ENCODE measurements at regions not wholly inside any gene's neighbourhood (a gene's known extent, or its start where the extent isn't known, plus 50 kb on each side); places are given as distances from the start of the nearest gene placed in this dataset.

DNA sequence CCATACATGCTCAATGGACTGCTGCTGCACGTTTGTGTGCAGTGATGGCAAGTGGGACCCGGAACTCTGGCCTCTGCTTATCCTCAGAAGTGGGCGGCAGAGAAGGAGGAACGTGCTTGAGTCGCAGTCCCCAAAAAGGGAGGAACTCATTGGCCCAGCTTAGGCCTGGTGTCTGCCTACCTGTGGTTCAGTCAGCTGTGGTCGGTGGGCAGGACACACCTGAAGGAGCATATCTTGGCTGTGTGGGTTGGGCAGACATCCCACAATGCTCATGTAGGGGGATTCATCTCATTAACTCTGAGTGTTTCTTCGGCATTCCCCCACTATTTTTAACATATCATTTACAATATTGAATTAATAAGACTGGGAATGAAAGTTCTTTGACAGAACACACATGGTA is 122.9 kb upstream of the IL12B start (continued):
- TF ChIP-seq, protein P1, sequence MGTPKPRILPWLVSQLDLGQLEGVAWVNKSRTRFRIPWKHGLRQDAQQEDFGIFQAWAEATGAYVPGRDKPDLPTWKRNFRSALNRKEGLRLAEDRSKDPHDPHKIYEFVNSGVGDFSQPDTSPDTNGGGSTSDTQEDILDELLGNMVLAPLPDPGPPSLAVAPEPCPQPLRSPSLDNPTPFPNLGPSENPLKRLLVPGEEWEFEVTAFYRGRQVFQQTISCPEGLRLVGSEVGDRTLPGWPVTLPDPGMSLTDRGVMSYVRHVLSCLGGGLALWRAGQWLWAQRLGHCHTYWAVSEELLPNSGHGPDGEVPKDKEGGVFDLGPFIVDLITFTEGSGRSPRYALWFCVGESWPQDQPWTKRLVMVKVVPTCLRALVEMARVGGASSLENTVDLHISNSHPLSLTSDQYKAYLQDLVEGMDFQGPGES (IDR thresholded peaks at IDR 0.05) = no peak
- no peak for TF ChIP-seq RCOR1 (conservative IDR thresholded peaks at IDR 0.05; ENCODE audit: low read depth, low read length)
- no peak for TF ChIP-seq HCFC1 (IDR thresholded peaks at IDR 0.05; ENCODE audit: low read length)
- TF ChIP-seq RBBP5 (conservative IDR thresholded peaks at IDR 0.05) = no peak
- TF ChIP-seq RAD21 (IDR thresholded peaks at IDR 0.05; ENCODE audit: insufficient read depth, low read depth, low read length) = no peak
- TF ChIP-seq, protein P2, sequence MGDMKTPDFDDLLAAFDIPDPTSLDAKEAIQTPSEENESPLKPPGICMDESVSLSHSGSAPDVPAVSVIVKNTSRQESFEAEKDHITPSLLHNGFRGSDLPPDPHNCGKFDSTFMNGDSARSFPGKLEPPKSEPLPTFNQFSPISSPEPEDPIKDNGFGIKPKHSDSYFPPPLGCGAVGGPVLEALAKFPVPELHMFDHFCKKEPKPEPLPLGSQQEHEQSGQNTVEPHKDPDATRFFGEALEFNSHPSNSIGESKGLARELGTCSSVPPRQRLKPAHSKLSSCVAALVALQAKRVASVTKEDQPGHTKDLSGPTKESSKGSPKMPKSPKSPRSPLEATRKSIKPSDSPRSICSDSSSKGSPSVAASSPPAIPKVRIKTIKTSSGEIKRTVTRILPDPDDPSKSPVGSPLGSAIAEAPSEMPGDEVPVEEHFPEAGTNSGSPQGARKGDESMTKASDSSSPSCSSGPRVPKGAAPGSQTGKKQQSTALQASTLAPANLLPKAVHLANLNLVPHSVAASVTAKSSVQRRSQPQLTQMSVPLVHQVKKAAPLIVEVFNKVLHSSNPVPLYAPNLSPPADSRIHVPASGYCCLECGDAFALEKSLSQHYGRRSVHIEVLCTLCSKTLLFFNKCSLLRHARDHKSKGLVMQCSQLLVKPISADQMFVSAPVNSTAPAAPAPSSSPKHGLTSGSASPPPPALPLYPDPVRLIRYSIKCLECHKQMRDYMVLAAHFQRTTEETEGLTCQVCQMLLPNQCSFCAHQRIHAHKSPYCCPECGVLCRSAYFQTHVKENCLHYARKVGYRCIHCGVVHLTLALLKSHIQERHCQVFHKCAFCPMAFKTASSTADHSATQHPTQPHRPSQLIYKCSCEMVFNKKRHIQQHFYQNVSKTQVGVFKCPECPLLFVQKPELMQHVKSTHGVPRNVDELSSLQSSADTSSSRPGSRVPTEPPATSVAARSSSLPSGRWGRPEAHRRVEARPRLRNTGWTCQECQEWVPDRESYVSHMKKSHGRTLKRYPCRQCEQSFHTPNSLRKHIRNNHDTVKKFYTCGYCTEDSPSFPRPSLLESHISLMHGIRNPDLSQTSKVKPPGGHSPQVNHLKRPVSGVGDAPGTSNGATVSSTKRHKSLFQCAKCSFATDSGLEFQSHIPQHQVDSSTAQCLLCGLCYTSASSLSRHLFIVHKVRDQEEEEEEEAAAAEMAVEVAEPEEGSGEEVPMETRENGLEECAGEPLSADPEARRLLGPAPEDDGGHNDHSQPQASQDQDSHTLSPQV (IDR thresholded peaks at IDR 0.05) = no peak
- no peak for TF ChIP-seq EZH2 (IDR thresholded peaks at IDR 0.05; ENCODE audit: borderline replicate concordance, control insufficient read depth, low read depth, low read length)
- TF ChIP-seq, protein P3, sequence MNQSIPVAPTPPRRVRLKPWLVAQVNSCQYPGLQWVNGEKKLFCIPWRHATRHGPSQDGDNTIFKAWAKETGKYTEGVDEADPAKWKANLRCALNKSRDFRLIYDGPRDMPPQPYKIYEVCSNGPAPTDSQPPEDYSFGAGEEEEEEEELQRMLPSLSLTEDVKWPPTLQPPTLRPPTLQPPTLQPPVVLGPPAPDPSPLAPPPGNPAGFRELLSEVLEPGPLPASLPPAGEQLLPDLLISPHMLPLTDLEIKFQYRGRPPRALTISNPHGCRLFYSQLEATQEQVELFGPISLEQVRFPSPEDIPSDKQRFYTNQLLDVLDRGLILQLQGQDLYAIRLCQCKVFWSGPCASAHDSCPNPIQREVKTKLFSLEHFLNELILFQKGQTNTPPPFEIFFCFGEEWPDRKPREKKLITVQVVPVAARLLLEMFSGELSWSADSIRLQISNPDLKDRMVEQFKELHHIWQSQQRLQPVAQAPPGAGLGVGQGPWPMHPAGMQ (IDR thresholded peaks at IDR 0.05; ENCODE audit: borderline replicate concordance) = no peak
- peak; percentile 81 for TF ChIP-seq MTA2 (IDR thresholded peaks at IDR 0.05; ENCODE audit: low read depth)
- TF ChIP-seq, protein P4, sequence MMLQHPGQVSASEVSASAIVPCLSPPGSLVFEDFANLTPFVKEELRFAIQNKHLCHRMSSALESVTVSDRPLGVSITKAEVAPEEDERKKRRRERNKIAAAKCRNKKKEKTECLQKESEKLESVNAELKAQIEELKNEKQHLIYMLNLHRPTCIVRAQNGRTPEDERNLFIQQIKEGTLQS (IDR thresholded peaks at IDR 0.05; ENCODE audit: borderline replicate concordance, extremely low read depth, low read depth, low read length) = no peak
- TF ChIP-seq, protein P5, sequence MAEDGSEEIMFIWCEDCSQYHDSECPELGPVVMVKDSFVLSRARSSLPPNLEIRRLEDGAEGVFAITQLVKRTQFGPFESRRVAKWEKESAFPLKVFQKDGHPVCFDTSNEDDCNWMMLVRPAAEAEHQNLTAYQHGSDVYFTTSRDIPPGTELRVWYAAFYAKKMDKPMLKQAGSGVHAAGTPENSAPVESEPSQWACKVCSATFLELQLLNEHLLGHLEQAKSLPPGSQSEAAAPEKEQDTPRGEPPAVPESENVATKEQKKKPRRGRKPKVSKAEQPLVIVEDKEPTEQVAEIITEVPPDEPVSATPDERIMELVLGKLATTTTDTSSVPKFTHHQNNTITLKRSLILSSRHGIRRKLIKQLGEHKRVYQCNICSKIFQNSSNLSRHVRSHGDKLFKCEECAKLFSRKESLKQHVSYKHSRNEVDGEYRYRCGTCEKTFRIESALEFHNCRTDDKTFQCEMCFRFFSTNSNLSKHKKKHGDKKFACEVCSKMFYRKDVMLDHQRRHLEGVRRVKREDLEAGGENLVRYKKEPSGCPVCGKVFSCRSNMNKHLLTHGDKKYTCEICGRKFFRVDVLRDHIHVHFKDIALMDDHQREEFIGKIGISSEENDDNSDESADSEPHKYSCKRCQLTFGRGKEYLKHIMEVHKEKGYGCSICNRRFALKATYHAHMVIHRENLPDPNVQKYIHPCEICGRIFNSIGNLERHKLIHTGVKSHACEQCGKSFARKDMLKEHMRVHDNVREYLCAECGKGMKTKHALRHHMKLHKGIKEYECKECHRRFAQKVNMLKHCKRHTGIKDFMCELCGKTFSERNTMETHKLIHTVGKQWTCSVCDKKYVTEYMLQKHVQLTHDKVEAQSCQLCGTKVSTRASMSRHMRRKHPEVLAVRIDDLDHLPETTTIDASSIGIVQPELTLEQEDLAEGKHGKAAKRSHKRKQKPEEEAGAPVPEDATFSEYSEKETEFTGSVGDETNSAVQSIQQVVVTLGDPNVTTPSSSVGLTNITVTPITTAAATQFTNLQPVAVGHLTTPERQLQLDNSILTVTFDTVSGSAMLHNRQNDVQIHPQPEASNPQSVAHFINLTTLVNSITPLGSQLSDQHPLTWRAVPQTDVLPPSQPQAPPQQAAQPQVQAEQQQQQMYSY (CRISPR knock-in tag; IDR thresholded peaks at IDR 0.05) = no peak
- TF ChIP-seq, protein P6, sequence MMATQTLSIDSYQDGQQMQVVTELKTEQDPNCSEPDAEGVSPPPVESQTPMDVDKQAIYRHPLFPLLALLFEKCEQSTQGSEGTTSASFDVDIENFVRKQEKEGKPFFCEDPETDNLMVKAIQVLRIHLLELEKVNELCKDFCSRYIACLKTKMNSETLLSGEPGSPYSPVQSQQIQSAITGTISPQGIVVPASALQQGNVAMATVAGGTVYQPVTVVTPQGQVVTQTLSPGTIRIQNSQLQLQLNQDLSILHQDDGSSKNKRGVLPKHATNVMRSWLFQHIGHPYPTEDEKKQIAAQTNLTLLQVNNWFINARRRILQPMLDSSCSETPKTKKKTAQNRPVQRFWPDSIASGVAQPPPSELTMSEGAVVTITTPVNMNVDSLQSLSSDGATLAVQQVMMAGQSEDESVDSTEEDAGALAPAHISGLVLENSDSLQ (IDR thresholded peaks at IDR 0.05) = peak; percentile 62
- TF ChIP-seq, protein P7, sequence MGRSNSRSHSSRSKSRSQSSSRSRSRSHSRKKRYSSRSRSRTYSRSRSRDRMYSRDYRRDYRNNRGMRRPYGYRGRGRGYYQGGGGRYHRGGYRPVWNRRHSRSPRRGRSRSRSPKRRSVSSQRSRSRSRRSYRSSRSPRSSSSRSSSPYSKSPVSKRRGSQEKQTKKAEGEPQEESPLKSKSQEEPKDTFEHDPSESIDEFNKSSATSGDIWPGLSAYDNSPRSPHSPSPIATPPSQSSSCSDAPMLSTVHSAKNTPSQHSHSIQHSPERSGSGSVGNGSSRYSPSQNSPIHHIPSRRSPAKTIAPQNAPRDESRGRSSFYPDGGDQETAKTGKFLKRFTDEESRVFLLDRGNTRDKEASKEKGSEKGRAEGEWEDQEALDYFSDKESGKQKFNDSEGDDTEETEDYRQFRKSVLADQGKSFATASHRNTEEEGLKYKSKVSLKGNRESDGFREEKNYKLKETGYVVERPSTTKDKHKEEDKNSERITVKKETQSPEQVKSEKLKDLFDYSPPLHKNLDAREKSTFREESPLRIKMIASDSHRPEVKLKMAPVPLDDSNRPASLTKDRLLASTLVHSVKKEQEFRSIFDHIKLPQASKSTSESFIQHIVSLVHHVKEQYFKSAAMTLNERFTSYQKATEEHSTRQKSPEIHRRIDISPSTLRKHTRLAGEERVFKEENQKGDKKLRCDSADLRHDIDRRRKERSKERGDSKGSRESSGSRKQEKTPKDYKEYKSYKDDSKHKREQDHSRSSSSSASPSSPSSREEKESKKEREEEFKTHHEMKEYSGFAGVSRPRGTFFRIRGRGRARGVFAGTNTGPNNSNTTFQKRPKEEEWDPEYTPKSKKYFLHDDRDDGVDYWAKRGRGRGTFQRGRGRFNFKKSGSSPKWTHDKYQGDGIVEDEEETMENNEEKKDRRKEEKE (IDR thresholded peaks at IDR 0.05) = no peak
- TF ChIP-seq JUNB (IDR thresholded peaks at IDR 0.05) = no peak
- TF ChIP-seq ZBED1 (IDR thresholded peaks at IDR 0.05; ENCODE audit: borderline replicate concordance) = peak; percentile 29; the same call in 1 of the 2 replicates
- peak; percentile 53; the same call in 1 of the 2 replicates for TF ChIP-seq BCL11A (IDR thresholded peaks at IDR 0.05; ENCODE audit: low read depth, low read length)

Data from GM12878 (cell line).